GDM1 (cell line): ENCODE measurements at regions not wholly inside any gene's neighbourhood (a gene's known extent, or its start where the extent isn't known, plus 50 kb on each side); places are given as distances from the start of the nearest gene placed in this dataset.

Experiments
- DNase-seq: peaks from one replicate; lab custom pipeline; 2025; lab: John Stamatoyannopoulos, UW

GRCh38 chr7:33854178-33854577 is 51.2 kb upstream of the BMPER start:
- DNase-seq: no peak

DNA sequence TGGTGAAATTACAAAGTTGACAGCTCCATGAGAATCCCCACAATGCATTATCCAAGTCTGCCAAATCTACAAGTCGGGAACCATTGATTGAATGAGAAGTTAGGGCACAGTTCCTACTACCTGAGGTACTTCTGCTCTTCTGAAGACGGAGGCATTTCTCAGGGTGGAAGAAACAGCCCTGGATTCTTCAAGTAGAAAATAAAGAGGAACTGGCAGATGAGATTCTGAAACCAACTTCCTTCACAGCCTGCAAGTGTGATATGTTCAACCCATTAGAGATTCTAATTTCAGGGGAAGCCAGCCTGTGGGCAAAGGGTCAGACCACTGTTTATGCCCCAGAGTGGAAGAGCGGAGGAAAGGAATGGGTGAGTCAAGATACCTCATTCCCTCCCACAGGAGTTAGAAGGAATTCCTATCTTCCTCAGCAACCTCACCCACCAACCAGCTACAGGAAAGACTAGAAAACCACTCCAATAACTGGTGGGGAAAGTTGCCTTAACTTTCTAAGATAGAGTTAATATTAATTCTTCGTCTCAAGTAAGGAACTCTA is 50.5 kb upstream of the BMPER start:
- peak; percentile 27 for DNase-seq
